ENCODE measurements at regions not wholly inside any gene's neighbourhood (a gene's known extent, or its start where the extent isn't known, plus 50 kb on each side); places are given as distances from the start of the nearest gene placed in this dataset.

DNA sequence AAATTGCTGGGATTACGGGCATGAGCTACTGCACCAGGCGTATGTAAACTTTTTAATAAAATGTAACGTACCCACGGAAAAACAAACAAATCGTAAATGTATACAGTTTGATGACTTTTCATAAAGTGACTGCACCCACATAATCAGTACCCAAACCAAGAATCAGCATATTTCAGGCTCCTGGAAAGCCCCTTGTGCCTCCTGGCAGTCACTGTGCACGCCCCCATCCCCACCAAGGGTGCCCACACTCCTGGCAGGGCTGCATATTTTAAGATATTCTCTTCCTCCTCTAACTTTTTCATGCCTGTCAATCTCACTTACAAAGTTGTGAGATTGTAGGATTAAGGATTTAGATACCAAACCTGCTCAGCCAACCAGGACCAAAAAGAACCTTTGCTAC is 305.5 kb downstream of the SHQ1 start:
- TF ChIP-seq, protein P1, sequence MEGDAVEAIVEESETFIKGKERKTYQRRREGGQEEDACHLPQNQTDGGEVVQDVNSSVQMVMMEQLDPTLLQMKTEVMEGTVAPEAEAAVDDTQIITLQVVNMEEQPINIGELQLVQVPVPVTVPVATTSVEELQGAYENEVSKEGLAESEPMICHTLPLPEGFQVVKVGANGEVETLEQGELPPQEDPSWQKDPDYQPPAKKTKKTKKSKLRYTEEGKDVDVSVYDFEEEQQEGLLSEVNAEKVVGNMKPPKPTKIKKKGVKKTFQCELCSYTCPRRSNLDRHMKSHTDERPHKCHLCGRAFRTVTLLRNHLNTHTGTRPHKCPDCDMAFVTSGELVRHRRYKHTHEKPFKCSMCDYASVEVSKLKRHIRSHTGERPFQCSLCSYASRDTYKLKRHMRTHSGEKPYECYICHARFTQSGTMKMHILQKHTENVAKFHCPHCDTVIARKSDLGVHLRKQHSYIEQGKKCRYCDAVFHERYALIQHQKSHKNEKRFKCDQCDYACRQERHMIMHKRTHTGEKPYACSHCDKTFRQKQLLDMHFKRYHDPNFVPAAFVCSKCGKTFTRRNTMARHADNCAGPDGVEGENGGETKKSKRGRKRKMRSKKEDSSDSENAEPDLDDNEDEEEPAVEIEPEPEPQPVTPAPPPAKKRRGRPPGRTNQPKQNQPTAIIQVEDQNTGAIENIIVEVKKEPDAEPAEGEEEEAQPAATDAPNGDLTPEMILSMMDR (IDR thresholded peaks at IDR 0.05): no peak
- no peak for TF ChIP-seq ZFX (IDR thresholded peaks at IDR 0.05; ENCODE audit: borderline replicate concordance)
